Heart left ventricle (tissue), 16 donors: ENCODE measurements at regions not wholly inside any gene's neighbourhood (a gene's known extent, or its start where the extent isn't known, plus 50 kb on each side); places are given as distances from the start of the nearest gene placed in this dataset.

ENCODE experiments used
- ATAC-seq, 4 donors: fragments of 200-7000 bp; cut with Tn5 transposase; one replicate each; pipeline ENCODE4 v1.9.1; 2020 to 2022; ENCODE audit warnings: moderate library complexity in 4 of 4, mild to moderate bottlenecking in 3 of 4, moderate number of reproducible peaks in 1 of 4
- DNase-seq, 5 donors: peaks; one replicate each; pipeline ENCODE4 v3.0.0-alpha.2; 2020
- H3K27ac ChIP-seq, 12 donors: fragments of 200-600 bp; sonication (generic) in 4 of 12; one replicate each; pipeline versions ENCODE4 v1.5.0 to v1.8.0; 2016 to 2022; ENCODE audit warnings: mild to moderate bottlenecking in 2 of 12
- H3K27me3 ChIP-seq, 9 donors: fragments of 200-600 bp; sonication (generic) in 2 of 9; one replicate each; pipeline versions ENCODE4 v1.5.1 to v1.8.0; 2016 to 2022; ENCODE audit warnings: mild to moderate bottlenecking in 3 of 9
- H3K36me3 ChIP-seq, 9 donors: fragments of 200-600 bp; sonication (generic) in 2 of 9; one replicate each; pipeline versions ENCODE4 v1.5.0 to v1.8.0; 2018 to 2022; ENCODE audit warnings: mild to moderate bottlenecking in 2 of 9
- H3K4me1 ChIP-seq, 12 donors: fragments of 200-600 bp; sonication (generic) in 4 of 12; one replicate each; pipeline versions ENCODE4 v1.5.0 to v1.8.0; 2016 to 2022; ENCODE audit warnings: mild to moderate bottlenecking in 3 of 12
- H3K4me3 ChIP-seq, 12 donors: fragments of 200-600 bp; sonication (generic) in 4 of 12; one replicate each; pipeline versions ENCODE4 v1.5.0 to v1.8.0; 2017 to 2022; ENCODE audit warnings: mild to moderate bottlenecking in 9 of 12, moderate library complexity in 4 of 12
- H3K9me3 ChIP-seq, 12 donors: fragments of 200-600 bp; sonication (generic) in 4 of 12; one replicate each; pipeline versions ENCODE4 v1.5.0 to v1.8.0; 2016 to 2022; ENCODE audit warnings: mild to moderate bottlenecking in 1 of 12
- POLR2A ChIP-seq, 2 donors: fragments of 450-650 bp; IDR thresholded peaks; one replicate each; pipeline ENCODE4 v1.6.1; 2017; ENCODE audit warnings: antibody characterized with exemption in 2 of 2, mild to moderate bottlenecking in 2 of 2, moderate library complexity in 2 of 2
- WGBS, 4 donors: extraction: QIAGEN DNeasy Blood & Tissue Kit in 2 of 4; methylation state at CpG; one replicate each; pipeline versions ENCODE4 v1.1.5 to v1.1.7; 2013 to 2018; 5-methylcytosine and 5-hydroxymethylcytosine counted together
- intact Hi-C, 10 donors: fragments of 100-400 bp; cut with DNase I; formaldehyde crosslinking; loops; one replicate each; pipeline versions ENCODE4 v1.11.1 to v1.14.2; 2022
- TF ChIP-seq, protein P1 (sequence below), 12 donors: fragments of 200-600 bp; sonication (generic) in 4 of 12; IDR thresholded peaks; one replicate each; pipeline versions ENCODE4 v1.5.0 to v1.8.0; 2018 to 2022; ENCODE audit warnings: antibody characterized with exemption in 12 of 12, mild to moderate bottlenecking in 5 of 12
- donor health status: ischemic (EF 13 %, LVEDD 7.1; RV severe dilation, severe dysfunction).
- donor health status: healthy with polysubstance abuse.
- donor health status: DM: no; HTN: yes; CAD: no.
- donor health status: DM: no; HTN: no; CAD: no.
- donor health status: ischemic (EF 25% LVEDD 6.9; RV normal size, moderate dysfunction).
- donor health status: ischemic (EF 25% LVEDD 5.7; RV mildly dilated, moderate dysfunction).
- donor health status: healthy.
- donor health status: DM: yes; HTN: yes; CAD: no.
- donor health status: ischemic (EF 35%, LVEDD 5.7; RV mildly dilated, moderate dysfunction).
- donor health status: nonischemic (EF 11% LVEDD 7.7; RV severe dilation, severe dysfunction).
- donor health status: DM: yes; HTN: yes; CAD: no.
- donor health status: PGD.
- donor health status: ischemic (EF 29% LVEDD 5.4; RV normal size, mild dysfunction).
- donor health status: nonischemic (EF 23%, LVEDD 6.1; RV moderate dilation, normal function).

- Histone ChIP-seq H3K27ac (no peak overlapping the region), H3K36me3 (no peaks in the 10 kb centered on the region), H3K4me1 (peaks cover 0 to 5% (median 0%) of the 10 kb centered on the region in 12 donors), H3K4me3 (no peak overlapping the region), H3K9me3 (no peaks in the 10 kb centered on the region), H3K27me3 (no peaks in the 10 kb centered on the region)
- 94 to 97% (median 95%) methylated on average over 7 of the region's 7 CpGs for WGBS, 4 donors
- ATAC-seq = no peak
- TF ChIP-seq, protein P1, sequence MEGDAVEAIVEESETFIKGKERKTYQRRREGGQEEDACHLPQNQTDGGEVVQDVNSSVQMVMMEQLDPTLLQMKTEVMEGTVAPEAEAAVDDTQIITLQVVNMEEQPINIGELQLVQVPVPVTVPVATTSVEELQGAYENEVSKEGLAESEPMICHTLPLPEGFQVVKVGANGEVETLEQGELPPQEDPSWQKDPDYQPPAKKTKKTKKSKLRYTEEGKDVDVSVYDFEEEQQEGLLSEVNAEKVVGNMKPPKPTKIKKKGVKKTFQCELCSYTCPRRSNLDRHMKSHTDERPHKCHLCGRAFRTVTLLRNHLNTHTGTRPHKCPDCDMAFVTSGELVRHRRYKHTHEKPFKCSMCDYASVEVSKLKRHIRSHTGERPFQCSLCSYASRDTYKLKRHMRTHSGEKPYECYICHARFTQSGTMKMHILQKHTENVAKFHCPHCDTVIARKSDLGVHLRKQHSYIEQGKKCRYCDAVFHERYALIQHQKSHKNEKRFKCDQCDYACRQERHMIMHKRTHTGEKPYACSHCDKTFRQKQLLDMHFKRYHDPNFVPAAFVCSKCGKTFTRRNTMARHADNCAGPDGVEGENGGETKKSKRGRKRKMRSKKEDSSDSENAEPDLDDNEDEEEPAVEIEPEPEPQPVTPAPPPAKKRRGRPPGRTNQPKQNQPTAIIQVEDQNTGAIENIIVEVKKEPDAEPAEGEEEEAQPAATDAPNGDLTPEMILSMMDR (IDR thresholded peaks at IDR 0.05) = no peak
- no peak for TF ChIP-seq POLR2A (IDR thresholded peaks at IDR 0.05)
- intact Hi-C loops = no loop called here
- DNase-seq = no peak
Measured at GRCh38 chr1:232873931-232874330, 68.7 kb downstream of the MAP10 start.

GRCh38 chr1:232875536-232875935, 70.3 kb downstream of the MAP10 start:
- no peak for TF ChIP-seq POLR2A (IDR thresholded peaks at IDR 0.05)
- Histone ChIP-seq H3K9me3 (no peaks in the 10 kb centered on the region), H3K27ac (no peak overlapping the region), H3K4me3 (no peak overlapping the region), H3K36me3 (no peaks in the 10 kb centered on the region), H3K4me1 (no peaks in the 10 kb centered on the region), H3K27me3 (no peaks in the 10 kb centered on the region)
- ATAC-seq (no peak), DNase-seq (no peak)
- intact Hi-C loops = no loop called here
- 76 to 84% (median 79%) methylated on average over 5 of the region's 5 CpGs for WGBS, 4 donors

DNA sequence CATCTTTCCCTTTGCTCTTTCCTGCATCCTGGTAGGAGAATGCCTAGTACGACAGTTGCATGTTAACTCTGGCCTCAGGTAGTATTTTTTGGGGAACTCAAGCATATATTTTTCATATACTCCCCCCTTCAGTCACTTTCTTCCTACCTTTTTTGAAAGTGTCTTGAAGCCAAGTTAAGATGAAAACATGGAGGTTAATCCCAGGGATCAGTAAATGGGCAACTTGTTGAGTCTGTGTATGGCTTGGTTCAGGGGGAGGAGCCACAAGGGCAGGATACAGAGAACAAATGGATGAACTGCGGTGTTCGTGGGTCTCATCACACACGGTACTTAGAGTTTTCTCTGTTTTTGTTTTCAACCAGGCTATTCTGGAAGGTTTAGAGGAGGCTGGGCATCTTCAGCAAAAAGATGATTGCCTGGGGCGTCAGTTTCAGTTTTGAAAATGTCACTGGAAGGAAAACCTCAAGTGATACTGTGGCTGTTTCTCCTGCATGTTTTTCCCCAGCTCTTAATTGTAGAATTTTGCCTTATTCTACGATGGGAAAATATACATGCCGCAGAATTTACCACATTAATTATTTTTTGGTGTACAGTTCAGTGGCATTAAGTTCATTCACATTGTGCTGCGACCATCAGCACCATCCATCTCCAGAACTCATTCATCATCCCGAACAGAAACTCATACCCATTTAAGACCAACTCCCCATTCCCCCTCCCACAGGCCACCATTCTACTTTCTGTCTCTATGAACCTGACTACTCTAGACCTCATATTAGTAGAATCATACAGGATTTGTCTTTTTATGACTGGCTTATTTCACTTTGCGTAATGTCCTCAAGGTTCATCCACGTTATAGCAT, 71.5 kb downstream of the MAP10 start:
- intact Hi-C loops = no loop called here
- no peaks in the 10 kb centered on the region for H3K36me3 ChIP-seq
- no peaks in the 10 kb centered on the region for H3K27me3 ChIP-seq
- ATAC-seq (no peak), DNase-seq (no peak)
- no peak for TF ChIP-seq POLR2A (IDR thresholded peaks at IDR 0.05)
- TF ChIP-seq, protein P1 (IDR thresholded peaks at IDR 0.05) = no peak
- H3K9me3 ChIP-seq = no peaks in the 10 kb centered on the region
- WGBS, 4 donors = 92 to 96% (median 94%) methylated on average over 11 of the region's 11 CpGs
- H3K4me3 ChIP-seq = no peak overlapping the region
- H3K27ac ChIP-seq = no peak overlapping the region
- no peaks in the 10 kb centered on the region for H3K4me1 ChIP-seq

DNA sequence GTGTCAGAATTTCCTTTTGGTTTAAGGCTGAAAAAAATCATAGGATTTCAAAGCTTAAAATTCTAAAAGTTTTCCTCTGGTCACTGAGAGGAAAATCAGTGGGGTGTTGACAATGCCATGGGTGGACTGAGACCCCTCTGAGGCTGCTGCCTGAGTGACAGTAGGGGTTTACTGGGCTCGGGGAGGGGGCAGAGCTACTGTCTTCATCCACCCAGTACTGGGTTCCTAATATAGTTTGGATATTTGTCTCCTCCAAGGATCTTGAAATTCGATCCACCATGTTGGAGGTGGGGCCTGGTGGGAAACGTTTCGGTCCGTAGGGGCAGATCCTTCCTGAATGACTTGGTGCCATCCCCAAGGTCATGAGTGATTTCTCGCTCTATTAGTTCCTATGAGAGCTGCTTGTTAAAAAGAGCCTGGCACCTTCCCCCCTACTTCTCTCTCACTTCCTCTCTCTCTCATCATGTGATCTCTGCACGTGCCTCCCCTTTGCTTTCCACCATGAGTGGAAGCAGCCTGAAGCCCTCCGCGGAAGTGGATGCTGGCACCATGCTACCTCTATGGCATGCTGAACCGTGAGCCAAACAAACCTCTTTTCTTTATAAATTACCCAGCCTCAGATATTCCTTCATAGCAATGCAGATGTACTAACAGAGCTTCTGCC, 72.3 kb downstream of the MAP10 start:
- H3K36me3 ChIP-seq = no peaks in the 10 kb centered on the region
- DNase-seq (no peak), ATAC-seq (no peak)
- no peaks in the 10 kb centered on the region for H3K4me1 ChIP-seq
- 74 to 85% (median 78%) methylated on average over 10 of the region's 10 CpGs for WGBS, 4 donors
- TF ChIP-seq, protein P1 (IDR thresholded peaks at IDR 0.05) = no peak
- TF ChIP-seq POLR2A (IDR thresholded peaks at IDR 0.05) = no peak
- intact Hi-C loops = no loop called here
- H3K9me3 ChIP-seq = no peaks in the 10 kb centered on the region
- H3K27ac ChIP-seq = no peak overlapping the region
- no peak overlapping the region for H3K4me3 ChIP-seq
- no peaks in the 10 kb centered on the region for H3K27me3 ChIP-seq
